ENCODE measurements at regions not wholly inside any gene's neighbourhood (a gene's known extent, or its start where the extent isn't known, plus 50 kb on each side); places are given as distances from the start of the nearest gene placed in this dataset.

DNA sequence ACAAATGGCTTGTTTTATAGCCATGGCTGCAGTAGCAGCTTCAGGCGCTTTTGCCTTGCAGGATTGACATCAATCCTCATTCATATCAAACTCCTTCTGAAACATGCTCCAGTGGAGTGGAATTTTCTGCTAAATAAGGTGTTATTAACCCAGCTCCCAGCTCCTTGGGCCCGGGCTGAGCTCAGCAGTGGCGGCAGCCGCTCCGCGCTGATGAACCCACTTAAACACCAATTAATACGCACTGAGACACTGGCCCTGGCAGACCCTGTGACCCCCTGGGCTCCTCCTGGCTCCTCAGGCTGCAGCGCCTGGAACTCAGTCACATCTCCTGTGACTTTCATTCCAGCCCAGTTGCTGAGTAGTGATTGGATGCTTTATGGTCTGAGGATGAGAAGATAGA lies 137.4 kb upstream of the GRIK3 start:
- Histone ChIP-seq H3K4me3 (ENCODE audit: low read depth, low read length) (no peak overlapping the region), H3K36me3 (ENCODE audit: control insufficient read depth, insufficient read depth, low read length) (no peaks in the 10 kb centered on the region), H3K27me3 (ENCODE audit: control insufficient read depth, insufficient read depth, low read length) (no peaks in the 10 kb centered on the region)
- DNase-seq (ENCODE audit: low read depth), result no peak
- no peak for FAIRE-seq
- TF ChIP-seq, protein P1, sequence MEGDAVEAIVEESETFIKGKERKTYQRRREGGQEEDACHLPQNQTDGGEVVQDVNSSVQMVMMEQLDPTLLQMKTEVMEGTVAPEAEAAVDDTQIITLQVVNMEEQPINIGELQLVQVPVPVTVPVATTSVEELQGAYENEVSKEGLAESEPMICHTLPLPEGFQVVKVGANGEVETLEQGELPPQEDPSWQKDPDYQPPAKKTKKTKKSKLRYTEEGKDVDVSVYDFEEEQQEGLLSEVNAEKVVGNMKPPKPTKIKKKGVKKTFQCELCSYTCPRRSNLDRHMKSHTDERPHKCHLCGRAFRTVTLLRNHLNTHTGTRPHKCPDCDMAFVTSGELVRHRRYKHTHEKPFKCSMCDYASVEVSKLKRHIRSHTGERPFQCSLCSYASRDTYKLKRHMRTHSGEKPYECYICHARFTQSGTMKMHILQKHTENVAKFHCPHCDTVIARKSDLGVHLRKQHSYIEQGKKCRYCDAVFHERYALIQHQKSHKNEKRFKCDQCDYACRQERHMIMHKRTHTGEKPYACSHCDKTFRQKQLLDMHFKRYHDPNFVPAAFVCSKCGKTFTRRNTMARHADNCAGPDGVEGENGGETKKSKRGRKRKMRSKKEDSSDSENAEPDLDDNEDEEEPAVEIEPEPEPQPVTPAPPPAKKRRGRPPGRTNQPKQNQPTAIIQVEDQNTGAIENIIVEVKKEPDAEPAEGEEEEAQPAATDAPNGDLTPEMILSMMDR (IDR thresholded peaks at IDR 0.05; ENCODE audit: insufficient read depth, low read length, severe bottlenecking), result no peak

DNA sequence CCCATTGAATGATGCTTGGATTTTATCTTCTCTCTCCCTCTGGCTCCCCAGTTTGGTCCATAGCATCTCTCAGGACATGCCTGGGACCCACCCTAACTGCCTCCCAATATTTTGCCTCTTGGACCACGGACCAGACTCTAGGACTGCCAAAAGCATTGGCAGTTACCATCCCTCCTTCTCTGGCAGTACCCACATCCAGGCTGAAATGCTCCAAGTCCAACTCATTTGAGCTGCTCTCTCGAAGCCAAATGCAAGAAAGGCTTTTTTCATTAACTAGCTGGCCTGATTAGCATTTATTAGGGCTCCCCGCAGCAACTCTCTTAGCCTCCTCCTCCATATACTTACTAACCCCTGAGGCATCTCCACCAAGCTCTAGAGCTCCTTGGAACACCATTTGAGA lies 140.0 kb upstream of the GRIK3 start:
- H3K4me3 ChIP-seq (ENCODE audit: low read depth, low read length), result no peak overlapping the region
- TF ChIP-seq, protein P1 (IDR thresholded peaks at IDR 0.05; ENCODE audit: insufficient read depth, low read length, severe bottlenecking), result no peak
- FAIRE-seq, result no peak
- no peaks in the 10 kb centered on the region for H3K27me3 ChIP-seq (ENCODE audit: control insufficient read depth, insufficient read depth, low read length)
- DNase-seq (ENCODE audit: low read depth), result no peak
- H3K36me3 ChIP-seq (ENCODE audit: control insufficient read depth, insufficient read depth, low read length), result no peaks in the 10 kb centered on the region

DNA sequence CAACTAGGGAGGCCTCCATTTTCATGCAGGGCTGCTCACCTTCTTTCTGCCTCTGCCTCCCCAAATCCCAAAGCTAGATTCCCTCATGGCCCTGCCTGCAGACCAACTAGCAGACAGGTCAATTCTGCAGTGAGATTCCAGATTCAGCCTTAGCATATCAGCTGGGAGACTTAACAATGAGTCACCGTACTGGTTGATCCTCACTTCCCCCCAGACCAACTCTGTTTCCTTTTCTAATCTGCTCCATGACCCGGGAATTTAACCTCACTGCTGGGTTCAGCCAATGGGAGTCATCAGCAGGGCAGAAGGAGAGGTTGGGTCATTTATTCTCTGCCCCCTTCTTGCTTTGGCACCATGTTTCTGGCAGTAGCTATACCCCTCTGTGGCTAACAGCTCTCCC lies 140.6 kb upstream of the GRIK3 start:
- TF ChIP-seq, protein P1 (IDR thresholded peaks at IDR 0.05; ENCODE audit: insufficient read depth, low read length, severe bottlenecking), result no peak
- Histone ChIP-seq H3K36me3 (ENCODE audit: control insufficient read depth, insufficient read depth, low read length) (no peaks in the 10 kb centered on the region), H3K27me3 (ENCODE audit: control insufficient read depth, insufficient read depth, low read length) (no peaks in the 10 kb centered on the region), H3K4me3 (ENCODE audit: low read depth, low read length) (no peak overlapping the region)
- FAIRE-seq, result peak; percentile 75
- no peak for DNase-seq (ENCODE audit: low read depth)

DNA sequence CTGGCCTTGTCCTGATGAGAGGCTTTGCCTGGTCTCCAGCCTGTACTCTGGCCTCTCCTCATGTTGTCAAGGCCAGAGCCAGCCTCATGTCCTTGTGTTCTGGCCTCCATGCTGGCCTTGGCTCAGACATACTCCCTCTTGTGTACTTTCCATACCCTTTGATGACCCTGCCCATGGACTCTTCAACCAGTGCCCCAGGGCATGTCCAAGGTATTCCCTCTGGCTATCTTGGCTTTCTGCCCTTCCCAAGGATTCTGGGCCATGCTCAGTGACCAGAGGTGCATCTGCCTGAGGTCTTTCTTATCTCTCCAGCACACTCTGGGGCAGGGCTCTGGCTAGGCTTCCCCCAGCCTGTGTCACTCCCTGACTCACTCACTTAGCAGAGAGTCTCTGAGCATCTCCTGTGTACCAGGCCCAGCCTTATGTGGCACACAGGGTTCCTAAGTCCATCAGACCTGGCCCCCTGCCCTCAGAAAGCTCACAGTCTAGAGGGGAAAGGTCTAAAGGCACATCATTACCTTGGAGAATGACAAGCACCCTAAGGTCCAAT lies 141.4 kb upstream of the GRIK3 start:
- no peak overlapping the region for H3K4me3 ChIP-seq (ENCODE audit: low read depth, low read length)
- no peaks in the 10 kb centered on the region for H3K27me3 ChIP-seq (ENCODE audit: control insufficient read depth, insufficient read depth, low read length)
- DNase-seq (ENCODE audit: low read depth), result no peak
- TF ChIP-seq, protein P1 (IDR thresholded peaks at IDR 0.05; ENCODE audit: insufficient read depth, low read length, severe bottlenecking), result no peak
- H3K36me3 ChIP-seq (ENCODE audit: control insufficient read depth, insufficient read depth, low read length), result no peaks in the 10 kb centered on the region
- no peak for FAIRE-seq

DNA sequence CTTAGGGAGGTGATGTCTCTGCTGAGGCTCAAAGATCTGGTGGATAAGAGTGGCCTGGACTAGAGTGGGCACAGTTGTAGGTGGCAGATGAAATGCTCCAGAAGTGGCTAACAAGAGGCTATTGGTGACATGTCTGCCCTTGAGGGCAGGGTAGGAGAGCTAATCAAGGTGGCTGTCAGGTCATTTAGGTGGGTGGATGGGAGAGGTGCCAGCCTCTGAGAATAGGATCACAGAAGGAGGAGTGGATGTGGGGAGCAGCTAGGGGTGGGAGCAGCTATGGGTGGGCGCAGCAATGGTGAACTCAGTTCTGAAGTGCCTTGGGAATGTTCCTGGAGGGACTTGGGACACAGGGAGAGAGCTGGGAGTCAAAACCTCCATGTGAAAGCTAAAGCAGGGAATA lies 142.0 kb upstream of the GRIK3 start:
- DNase-seq (ENCODE audit: low read depth) (no peak), FAIRE-seq (peak; percentile 73)
- Histone ChIP-seq H3K4me3 (ENCODE audit: low read depth, low read length) (no peak overlapping the region), H3K36me3 (ENCODE audit: control insufficient read depth, insufficient read depth, low read length) (no peaks in the 10 kb centered on the region), H3K27me3 (ENCODE audit: control insufficient read depth, insufficient read depth, low read length) (no peaks in the 10 kb centered on the region)
- TF ChIP-seq, protein P1 (IDR thresholded peaks at IDR 0.05; ENCODE audit: insufficient read depth, low read length, severe bottlenecking), result no peak

DNA sequence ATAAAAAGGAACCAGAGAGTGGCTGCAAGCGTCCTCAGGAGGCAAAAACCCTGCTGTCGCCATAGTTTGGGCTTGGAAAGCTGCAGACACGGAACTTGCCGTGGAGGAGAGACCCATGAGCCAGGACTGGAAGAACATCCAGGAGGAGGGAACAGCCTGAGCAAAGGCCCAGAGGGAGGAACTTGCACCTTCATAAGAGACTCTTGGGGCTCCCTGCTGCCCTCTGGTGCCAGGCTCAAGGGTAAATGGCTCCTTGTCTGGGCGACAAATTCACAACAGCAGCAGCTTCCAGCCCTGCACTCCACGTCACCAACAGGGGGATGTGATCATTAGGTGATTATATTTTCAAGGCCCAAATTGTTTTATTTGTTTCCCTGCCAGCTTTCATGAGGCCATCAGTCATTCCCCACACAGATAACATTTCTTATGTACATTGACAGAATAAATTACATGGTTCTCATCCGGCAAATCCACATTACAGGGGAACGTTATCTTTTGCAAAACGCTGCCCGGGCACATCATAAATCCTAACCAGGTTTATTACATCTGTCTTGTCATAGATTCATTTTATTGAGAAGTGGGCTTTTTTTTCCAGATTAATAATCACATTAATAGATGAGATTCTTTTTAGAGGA lies 143.0 kb upstream of the GRIK3 start:
- DNase-seq (ENCODE audit: low read depth), result peak; percentile 34
- Histone ChIP-seq H3K36me3 (ENCODE audit: control insufficient read depth, insufficient read depth, low read length) (no peaks in the 10 kb centered on the region), H3K4me3 (ENCODE audit: low read depth, low read length) (no peak overlapping the region), H3K27me3 (ENCODE audit: control insufficient read depth, insufficient read depth, low read length) (no peaks in the 10 kb centered on the region)
- TF ChIP-seq, protein P1 (IDR thresholded peaks at IDR 0.05; ENCODE audit: insufficient read depth, low read length, severe bottlenecking), result peak; percentile 63
- no peak for FAIRE-seq
